ENCODE measurements at regions not wholly inside any gene's neighbourhood (a gene's known extent, or its start where the extent isn't known, plus 50 kb on each side); places are given as distances from the start of the nearest gene placed in this dataset.

- TF ChIP-seq CTCF (conservative IDR thresholded peaks at IDR 0.05; ENCODE audit: low read depth, low read length) (no peak), MXI1 (IDR thresholded peaks at IDR 0.05; ENCODE audit: borderline replicate concordance, low read depth, low read length) (no peak), RFX5 (IDR thresholded peaks at IDR 0.05; ENCODE audit: low read depth, low read length) (no peak), POLR2A (IDR thresholded peaks at IDR 0.05; ENCODE audit: low read depth, low read length) (no peak), MAZ (IDR thresholded peaks at IDR 0.05; ENCODE audit: borderline replicate concordance, low read depth, low read length) (no peak), BHLHE40 (IDR thresholded peaks at IDR 0.05; ENCODE audit: low read depth, low read length) (no peak), RAD21 (IDR thresholded peaks at IDR 0.05; ENCODE audit: low read length) (no peak), MAFK (IDR thresholded peaks at IDR 0.05; ENCODE audit: low read depth, low read length) (no peak), FOS (IDR thresholded peaks at IDR 0.05; ENCODE audit: low read depth, low read length) (no peak)
- TF ChIP-seq, protein P1, sequence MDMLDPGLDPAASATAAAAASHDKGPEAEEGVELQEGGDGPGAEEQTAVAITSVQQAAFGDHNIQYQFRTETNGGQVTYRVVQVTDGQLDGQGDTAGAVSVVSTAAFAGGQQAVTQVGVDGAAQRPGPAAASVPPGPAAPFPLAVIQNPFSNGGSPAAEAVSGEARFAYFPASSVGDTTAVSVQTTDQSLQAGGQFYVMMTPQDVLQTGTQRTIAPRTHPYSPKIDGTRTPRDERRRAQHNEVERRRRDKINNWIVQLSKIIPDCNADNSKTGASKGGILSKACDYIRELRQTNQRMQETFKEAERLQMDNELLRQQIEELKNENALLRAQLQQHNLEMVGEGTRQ (IDR thresholded peaks at IDR 0.05; ENCODE audit: low read depth, low read length): no peak
These were observed 425.3 kb upstream of the PROK2 start for GRCh38 chr3:72210261-72210660.

Measured in IMR-90 (cell line).